AG04450 (cell line): ENCODE measurements at regions not wholly inside any gene's neighbourhood (a gene's known extent, or its start where the extent isn't known, plus 50 kb on each side); places are given as distances from the start of the nearest gene placed in this dataset.

Source experiments
- CTCF ChIA-PET: fragments of 300-600, 350-600 bp; formaldehyde crosslinking; extraction: SDS; loops from one replicate; lab custom pipeline; 2022; ENCODE audit warnings: antibody characterized with exemption, inconsistent platforms; lab: Charles Lee
- POLR2A ChIA-PET: fragments of 350-600 bp; formaldehyde crosslinking; extraction: SDS; loops from one replicate; lab custom pipeline; 2021; ENCODE audit warnings: antibody characterized with exemption, inconsistent platforms; lab: Yijun Ruan, JAX
- DNase-seq: peaks from one replicate; pipeline ENCODE4 v3.0.0-alpha.2; 2011; ENCODE audit warnings: low read depth, low spot score
- H3K27ac ChIP-seq: one replicate; pipeline ENCODE4 v1.5.1; 2012; ENCODE audit warnings: low read depth, low read length, control low read depth
- H3K27me3 ChIP-seq: one replicate; pipeline ENCODE4 v1.6.0; 2012; ENCODE audit warnings: low read length; ENCODE audit not compliant: control insufficient read depth, insufficient read depth
- H3K4me3 ChIP-seq: 2 replicates; pipeline ENCODE4 v1.5.1; 2011; ENCODE audit warnings: mild to moderate bottlenecking, low read depth, low read length, control low read depth
- H3K9me3 ChIP-seq: 2 replicates; pipeline ENCODE4 v1.5.1; 2012; ENCODE audit warnings: low read length; ENCODE audit not compliant: control insufficient read depth, insufficient read depth
- CTCF ChIP-seq: IDR thresholded peaks from 2 replicates; pipeline ENCODE4 v1.5.1; 2011; ENCODE audit warnings: low read depth, low read length, control low read depth, inconsistent platforms

DNA sequence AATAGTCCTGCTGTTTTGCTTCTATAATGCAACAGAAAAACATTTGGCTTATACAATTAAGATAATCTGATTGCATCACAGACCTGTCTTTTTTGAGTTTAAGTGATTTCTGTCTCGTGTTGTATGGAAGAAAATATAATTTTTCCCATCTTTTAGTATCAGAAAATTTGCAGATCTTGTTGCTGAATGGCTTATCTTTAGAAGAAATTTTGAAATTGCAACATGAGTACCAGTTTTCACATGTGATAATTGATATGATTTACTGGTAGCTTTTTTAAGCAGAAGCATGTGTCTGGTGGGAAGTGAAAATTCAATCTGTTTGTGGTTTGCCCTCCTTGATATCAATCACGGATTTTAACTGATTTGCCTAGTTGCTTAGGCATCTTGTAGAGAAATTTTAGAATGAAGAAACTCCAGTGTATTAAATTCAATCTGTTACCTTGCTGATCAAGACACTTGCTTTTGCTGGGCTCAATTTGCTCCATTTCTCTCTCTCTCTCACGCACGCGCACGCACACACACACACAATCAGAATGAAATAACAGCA is 89.8 kb upstream of the MYCBP2 start:
- Histone ChIP-seq H3K9me3 (no peaks in the 10 kb centered on the region), H3K4me3 (no peak overlapping the region), H3K27ac (no peak overlapping the region), H3K27me3 (no peaks in the 10 kb centered on the region)
- ChIA-PET CTCF (no interaction called here), POLR2A (no interaction called here)
- TF ChIP-seq CTCF = no peak
- DNase-seq = no peak

DNA sequence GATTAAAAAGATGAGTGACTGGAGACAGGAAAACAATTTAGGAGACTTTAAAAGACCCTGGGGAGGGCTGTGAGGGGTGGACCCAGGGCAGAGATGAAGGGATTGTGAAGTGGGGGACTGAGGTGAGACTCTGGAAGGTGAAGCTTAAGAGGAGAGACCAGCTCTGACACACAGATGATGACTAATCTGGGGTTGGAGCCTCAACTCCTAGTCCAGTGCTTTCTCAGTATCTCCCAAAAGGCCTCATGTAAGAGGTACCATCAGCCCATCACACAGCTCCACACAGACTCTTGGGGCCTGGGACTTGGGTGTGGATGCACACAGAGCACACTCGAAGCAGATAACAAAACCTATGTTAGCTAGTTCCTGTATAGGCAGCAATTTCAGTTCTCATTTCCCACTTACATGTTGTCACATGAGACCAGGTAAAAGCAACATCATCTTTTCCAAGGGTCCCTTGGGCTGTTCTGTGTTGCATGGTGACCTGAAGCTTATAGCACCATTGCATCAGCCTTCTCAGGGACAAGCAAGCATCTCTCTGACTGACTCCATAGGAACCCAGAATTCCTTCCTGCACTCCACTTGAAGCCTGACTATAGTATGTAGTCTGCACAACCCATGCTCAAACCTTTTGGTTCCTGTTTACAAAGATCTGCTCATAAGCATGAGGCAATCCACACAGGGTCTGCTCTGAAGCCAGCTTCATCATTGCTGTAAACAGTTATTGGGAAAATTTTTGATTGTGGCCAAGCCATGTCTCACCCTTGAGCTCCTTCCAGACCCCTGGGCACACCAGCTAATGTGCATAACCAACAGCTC is 88.6 kb upstream of the MYCBP2 start:
- no peak for TF ChIP-seq CTCF
- POLR2A ChIA-PET = no interaction called here
- CTCF ChIA-PET = no interaction called here

GRCh38 chr13:77412860-77413259 is 86.0 kb upstream of the MYCBP2 start:
- CTCF ChIA-PET = no interaction called here
- DNase-seq = no peak
- TF ChIP-seq CTCF = no peak
- Histone ChIP-seq H3K4me3 (no peak overlapping the region), H3K27ac (no peak overlapping the region), H3K9me3 (no peaks in the 10 kb centered on the region), H3K27me3 (no peaks in the 10 kb centered on the region)
- POLR2A ChIA-PET = no interaction called here

More for the DNA sequence above, 88.6 kb upstream of the MYCBP2 start:
- H3K27ac ChIP-seq = no peak overlapping the region
- no peaks in the 10 kb centered on the region for H3K27me3 ChIP-seq
- H3K9me3 ChIP-seq = no peaks in the 10 kb centered on the region
- no peak for DNase-seq
- no peak overlapping the region for H3K4me3 ChIP-seq

- no peak overlapping the region for H3K27ac ChIP-seq
- no peak for DNase-seq
- no peaks in the 10 kb centered on the region for H3K27me3 ChIP-seq
- POLR2A ChIA-PET = no interaction called here
- no peak for TF ChIP-seq CTCF
- CTCF ChIA-PET = no interaction called here
- no peak overlapping the region for H3K4me3 ChIP-seq
- H3K9me3 ChIP-seq = no peaks in the 10 kb centered on the region
These were observed 85.3 kb upstream of the MYCBP2 start for GRCh38 chr13:77412116-77412635.

- no peaks in the 10 kb centered on the region for H3K9me3 ChIP-seq
- no peak for DNase-seq
- ChIA-PET POLR2A (no interaction called here), CTCF (no interaction called here)
- TF ChIP-seq CTCF = no peak
- no peak overlapping the region for H3K27ac ChIP-seq
- no peak overlapping the region for H3K4me3 ChIP-seq
- no peaks in the 10 kb centered on the region for H3K27me3 ChIP-seq
These were observed 82.5 kb upstream of the MYCBP2 start for GRCh38 chr13:77409412-77409811.
